ENCODE measurements at regions not wholly inside any gene's neighbourhood (a gene's known extent, or its start where the extent isn't known, plus 50 kb on each side); places are given as distances from the start of the nearest gene placed in this dataset.

DNA sequence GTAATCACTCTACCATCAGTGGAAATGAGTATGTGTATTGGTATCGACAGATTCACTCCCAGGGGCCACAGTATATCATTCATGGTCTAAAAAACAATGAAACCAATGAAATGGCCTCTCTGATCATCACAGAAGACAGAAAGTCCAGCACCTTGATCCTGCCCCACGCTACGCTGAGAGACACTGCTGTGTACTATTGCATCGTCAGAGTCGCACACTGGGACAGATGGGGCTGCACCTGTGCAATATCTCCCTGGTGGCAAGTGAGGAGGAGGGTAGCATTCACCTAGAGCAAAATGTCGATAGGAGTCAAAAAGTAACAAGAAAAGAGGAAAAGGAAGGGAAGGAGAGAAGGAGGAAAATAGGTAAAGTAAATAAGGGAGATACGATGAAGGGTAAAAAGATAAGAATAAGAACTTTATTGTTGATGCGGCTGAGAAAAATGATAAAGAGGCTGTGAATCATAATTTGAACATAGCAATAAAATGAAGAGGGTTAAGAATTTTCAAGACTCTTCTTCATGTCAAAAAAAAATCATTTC lies 450.5 kb upstream of the OR4E1 start:
- H3K27ac ChIP-seq (ENCODE audit: low read depth, low read length) = no peak overlapping the region
- ChIA-PET POLR2A (no interaction called here), CTCF (no interaction called here)
- TF ChIP-seq, protein P1, sequence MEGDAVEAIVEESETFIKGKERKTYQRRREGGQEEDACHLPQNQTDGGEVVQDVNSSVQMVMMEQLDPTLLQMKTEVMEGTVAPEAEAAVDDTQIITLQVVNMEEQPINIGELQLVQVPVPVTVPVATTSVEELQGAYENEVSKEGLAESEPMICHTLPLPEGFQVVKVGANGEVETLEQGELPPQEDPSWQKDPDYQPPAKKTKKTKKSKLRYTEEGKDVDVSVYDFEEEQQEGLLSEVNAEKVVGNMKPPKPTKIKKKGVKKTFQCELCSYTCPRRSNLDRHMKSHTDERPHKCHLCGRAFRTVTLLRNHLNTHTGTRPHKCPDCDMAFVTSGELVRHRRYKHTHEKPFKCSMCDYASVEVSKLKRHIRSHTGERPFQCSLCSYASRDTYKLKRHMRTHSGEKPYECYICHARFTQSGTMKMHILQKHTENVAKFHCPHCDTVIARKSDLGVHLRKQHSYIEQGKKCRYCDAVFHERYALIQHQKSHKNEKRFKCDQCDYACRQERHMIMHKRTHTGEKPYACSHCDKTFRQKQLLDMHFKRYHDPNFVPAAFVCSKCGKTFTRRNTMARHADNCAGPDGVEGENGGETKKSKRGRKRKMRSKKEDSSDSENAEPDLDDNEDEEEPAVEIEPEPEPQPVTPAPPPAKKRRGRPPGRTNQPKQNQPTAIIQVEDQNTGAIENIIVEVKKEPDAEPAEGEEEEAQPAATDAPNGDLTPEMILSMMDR (IDR thresholded peaks at IDR 0.05; ENCODE audit: low read depth, low read length) = no peak
- no peak for DNase-seq (ENCODE audit: low read depth, low spot score)
- H3K9me3 ChIP-seq (ENCODE audit: control insufficient read depth, insufficient read depth, low read length) = no peaks in the 10 kb centered on the region
- H3K27me3 ChIP-seq (ENCODE audit: control insufficient read depth, insufficient read depth, low read length) = no peaks in the 10 kb centered on the region
- H3K4me3 ChIP-seq (ENCODE audit: low read depth, low read length) = no peak overlapping the region

DNA sequence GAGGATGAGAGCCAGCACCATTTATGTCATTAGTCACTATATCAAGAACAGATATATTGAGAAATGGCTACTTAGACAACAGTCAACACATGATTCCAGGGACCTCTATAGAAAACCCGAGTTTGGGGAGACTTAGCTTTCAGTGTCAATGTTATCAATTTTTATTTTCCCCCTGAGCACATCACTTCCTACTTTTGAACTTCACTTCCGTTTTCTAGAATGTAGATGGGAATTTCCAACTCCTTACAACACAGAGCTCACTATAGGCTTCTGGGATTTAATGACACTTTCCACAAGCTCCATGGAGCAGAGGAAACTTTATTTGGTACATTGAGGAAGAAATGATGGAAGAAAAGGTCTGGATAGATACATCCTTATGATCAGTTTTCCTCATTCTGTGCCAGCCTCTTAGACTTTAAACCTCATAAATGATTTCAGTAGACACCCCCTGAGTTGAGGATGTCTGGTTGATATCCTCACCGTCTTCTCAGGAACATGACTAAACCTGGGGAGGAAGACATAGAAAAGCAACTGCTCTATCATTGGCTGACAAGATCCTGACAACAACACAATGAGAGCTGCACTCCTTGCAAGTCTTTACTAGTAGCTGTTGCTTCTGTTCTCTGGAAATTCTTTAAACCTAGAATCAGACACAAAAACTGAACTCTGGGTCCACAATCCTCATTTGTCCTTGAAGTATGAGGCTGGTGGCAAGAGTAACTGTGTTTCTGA lies 449.4 kb upstream of the OR4E1 start:
- no peak overlapping the region for H3K4me3 ChIP-seq (ENCODE audit: low read depth, low read length)
- DNase-seq (ENCODE audit: low read depth, low spot score) = no peak
- no peaks in the 10 kb centered on the region for H3K27me3 ChIP-seq (ENCODE audit: control insufficient read depth, insufficient read depth, low read length)
- TF ChIP-seq, protein P1 (IDR thresholded peaks at IDR 0.05; ENCODE audit: low read depth, low read length) = no peak
- H3K27ac ChIP-seq (ENCODE audit: low read depth, low read length) = no peak overlapping the region
- POLR2A ChIA-PET = no interaction called here
- CTCF ChIA-PET = interaction anchor here (0.6 to 1.7 kb wide), 3 partner anchors 11 to 103 kb away, joined by 3 to 10 read pairs (median 3); no protein-coding TSS in a partner anchor
- H3K9me3 ChIP-seq (ENCODE audit: control insufficient read depth, insufficient read depth, low read length) = no peaks in the 10 kb centered on the region

DNA sequence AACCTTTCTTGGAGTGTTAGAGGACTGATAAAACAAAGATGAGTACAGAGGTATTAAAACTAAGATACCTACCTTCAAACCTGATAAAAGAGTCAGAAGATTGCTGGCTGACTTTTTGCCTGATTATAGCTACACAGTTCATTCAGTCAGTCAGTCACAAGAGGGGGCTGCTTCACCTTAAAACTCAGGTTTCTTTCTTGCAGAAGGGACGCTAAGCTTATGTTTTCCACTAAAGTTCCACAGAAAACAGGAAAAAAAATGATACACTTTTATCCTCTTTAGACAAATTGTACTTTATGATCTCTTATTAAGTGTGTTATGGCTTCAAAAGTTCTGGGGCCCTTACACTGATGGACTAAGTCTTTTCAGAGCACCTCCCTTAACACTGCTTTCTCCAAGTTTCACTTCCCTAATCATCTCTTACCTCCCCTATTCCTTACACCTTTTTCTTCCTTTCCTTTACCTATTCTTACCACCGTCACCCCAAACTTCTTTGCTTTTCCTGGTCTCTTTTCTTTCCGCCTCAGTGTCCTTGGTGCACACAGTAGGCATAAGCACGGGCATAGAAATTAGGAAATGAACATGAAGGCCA lies 448.7 kb upstream of the OR4E1 start:
- H3K9me3 ChIP-seq (ENCODE audit: control insufficient read depth, insufficient read depth, low read length) = no peaks in the 10 kb centered on the region
- DNase-seq (ENCODE audit: low read depth, low spot score) = no peak
- ChIA-PET POLR2A (no interaction called here), CTCF (interaction anchor here (1.2 to 1.7 kb wide), 2 partner anchors 10 to 41 kb away, joined by 3 to 10 read pairs; no protein-coding TSS in a partner anchor)
- no peaks in the 10 kb centered on the region for H3K27me3 ChIP-seq (ENCODE audit: control insufficient read depth, insufficient read depth, low read length)
- no peak overlapping the region for H3K4me3 ChIP-seq (ENCODE audit: low read depth, low read length)
- TF ChIP-seq, protein P1 (IDR thresholded peaks at IDR 0.05; ENCODE audit: low read depth, low read length) = peak; percentile 41
- no peak overlapping the region for H3K27ac ChIP-seq (ENCODE audit: low read depth, low read length)

DNA sequence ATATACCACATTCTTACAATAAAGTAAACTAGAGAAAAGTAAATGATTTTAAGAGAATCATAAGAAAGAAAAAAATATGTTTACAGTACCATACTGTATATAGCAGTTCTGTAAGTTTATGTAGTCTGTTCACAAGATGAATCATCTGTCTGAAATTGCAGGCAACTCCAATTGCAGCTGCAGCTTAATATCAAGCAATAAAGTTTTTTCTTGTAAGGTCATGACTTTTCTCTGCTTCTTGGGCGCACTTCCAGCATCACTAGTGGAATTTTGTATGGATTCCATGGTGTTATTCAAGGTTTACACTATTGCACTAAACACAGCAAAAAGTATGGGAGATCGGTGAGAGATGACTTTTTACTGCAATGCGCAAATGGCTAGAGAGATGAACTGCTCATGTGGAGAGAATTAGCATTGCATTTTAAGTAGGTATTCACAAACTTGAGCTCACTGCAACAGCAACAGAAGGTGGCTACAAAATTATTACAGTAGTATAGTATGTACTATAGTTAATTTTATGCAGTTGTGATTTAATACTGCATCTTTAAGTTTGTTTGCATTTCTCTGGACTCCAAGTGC lies 445.4 kb upstream of the OR4E1 start:
- TF ChIP-seq, protein P1 (IDR thresholded peaks at IDR 0.05; ENCODE audit: low read depth, low read length) = 0 out of 2 replicates have a peak, but pooled peaks have one; percentile 18
- POLR2A ChIA-PET = no interaction called here
- H3K27me3 ChIP-seq (ENCODE audit: control insufficient read depth, insufficient read depth, low read length) = no peaks in the 10 kb centered on the region
- no peak overlapping the region for H3K4me3 ChIP-seq (ENCODE audit: low read depth, low read length)
- DNase-seq (ENCODE audit: low read depth, low spot score) = peak; percentile 45
- H3K27ac ChIP-seq (ENCODE audit: low read depth, low read length) = no peak overlapping the region
- H3K9me3 ChIP-seq (ENCODE audit: control insufficient read depth, insufficient read depth, low read length) = no peaks in the 10 kb centered on the region
- CTCF ChIA-PET = interaction anchor here (1.0 to 2.2 kb wide), 3 partner anchors 10 to 18 kb away, joined by 3 to 13 read pairs (median 3); no protein-coding TSS in a partner anchor
